Endothelial cell of umbilical vein (primary cell): ENCODE measurements at regions not wholly inside any gene's neighbourhood (a gene's known extent, or its start where the extent isn't known, plus 50 kb on each side); places are given as distances from the start of the nearest gene placed in this dataset.

ENCODE experiments used
- BruUV-seq: library from RNA; stranded (reverse); fragments of 400-500 nt; replicated peaks from 2 replicates; lab custom pipeline; 2021; lab: Mats Ljungman, UMichigan
- CTCF ChIA-PET: fragments of 300-600, 350-600 bp; sonication (Branson Sonifier 250); formaldehyde crosslinking; loops from one replicate; lab custom pipeline; 2021; ENCODE audit warnings: antibody characterized with exemption, inconsistent platforms; lab: Charles Lee
- POLR2A ChIA-PET: fragments of 300-600, 350-600 bp; sonication (Branson Sonifier 250); formaldehyde crosslinking; loops from one replicate; lab custom pipeline; 2021; ENCODE audit warnings: antibody characterized with exemption, inconsistent platforms; lab: Charles Lee
- DNase-seq: peaks from one replicate; pipeline ENCODE4 v3.0.0-alpha.2; 2011; ENCODE audit warnings: low read depth, low spot score
- FAIRE-seq: peaks from 2 replicates; lab custom pipeline; 2011; peaks lifted over from hg19 to GRCh38; lab: Jason Lieb, UNC
- H2AFZ ChIP-seq: 2 replicates; pipeline ENCODE4 v1.6.0; 2012; ENCODE audit warnings: low read depth, low read length, control low read depth, inconsistent platforms
- H3K27ac ChIP-seq: 2 replicates; pipeline ENCODE4 v1.5.1; 2011; ENCODE audit warnings: low read depth, mild to moderate bottlenecking, control low read depth, low read length, moderate library complexity; ENCODE audit not compliant: insufficient read depth
- H3K27me3 ChIP-seq, 2 experiments: 2 replicates each; pipeline versions ENCODE4 v1.6.0 to v1.6.1; 2011; ENCODE audit warnings: low read length in 2 of 2, mixed read lengths in 1 of 2; ENCODE audit not compliant: control insufficient read depth in 2 of 2, insufficient read depth in 2 of 2
- H3K36me3 ChIP-seq, 2 experiments: 2 replicates in 1 of 2; 3 replicates in 1 of 2; pipeline ENCODE4 v1.5.1; 2011; ENCODE audit warnings: low read length in 2 of 2, mild to moderate bottlenecking in 1 of 2, moderate library complexity in 1 of 2; ENCODE audit not compliant: control insufficient read depth in 2 of 2, insufficient read depth in 2 of 2; ENCODE audit errors: extremely low read depth in 1 of 2
- H3K4me1 ChIP-seq: 3 replicates; pipeline ENCODE4 v1.5.1; 2011; ENCODE audit warnings: mild to moderate bottlenecking, low read length; ENCODE audit not compliant: control insufficient read depth, insufficient read depth; ENCODE audit errors: extremely low read depth
- H3K4me2 ChIP-seq: 2 replicates; pipeline ENCODE4 v1.6.1; 2011; ENCODE audit warnings: low read length, control low read depth, mixed read lengths; ENCODE audit not compliant: insufficient read depth
- H3K4me3 ChIP-seq, 3 experiments: fragments of 200-600 bp in 1 of 3; sonication (generic), shearing (Covaris generic) in 1 of 3; replicated peaks in 1 of 3; 2 replicates each; pipeline ENCODE4 v1.5.1; 2011 to 2016; ENCODE audit warnings: control low read depth in 3 of 3, low read length in 3 of 3, mild to moderate bottlenecking in 2 of 3, inconsistent platforms in 1 of 3, low read depth in 1 of 3, moderate library complexity in 1 of 3; ENCODE audit not compliant: insufficient read depth in 1 of 3
- H3K79me2 ChIP-seq: 2 replicates; pipeline ENCODE4 v1.6.0; 2012; ENCODE audit warnings: low read length, inconsistent platforms; ENCODE audit not compliant: control insufficient read depth, insufficient read depth
- H3K9ac ChIP-seq: replicated peaks from 2 replicates; pipeline ENCODE3; 2011; ENCODE audit warnings: low read length, control low read depth; ENCODE audit not compliant: insufficient read depth; ENCODE audit errors: extremely low read depth
- H3K9me1 ChIP-seq: replicated peaks from 3 replicates; pipeline ENCODE4 v1.6.0; 2011; ENCODE audit warnings: mild to moderate bottlenecking, low read length; ENCODE audit not compliant: control insufficient read depth, insufficient read depth; ENCODE audit errors: extremely low read depth
- H3K9me3 ChIP-seq: replicated peaks from 2 replicates; pipeline ENCODE4 v1.5.1; 2012; ENCODE audit warnings: low read length, inconsistent platforms; ENCODE audit not compliant: control insufficient read depth, insufficient read depth
- H4K20me1 ChIP-seq: replicated peaks from 2 replicates; pipeline ENCODE3; 2011; ENCODE audit warnings: mild to moderate bottlenecking, low read length; ENCODE audit not compliant: control insufficient read depth, insufficient read depth; ENCODE audit errors: extremely low read depth
- EZH2 ChIP-seq: IDR thresholded peaks from 2 replicates; pipeline ENCODE4 v1.6.1; 2012; ENCODE audit warnings: borderline replicate concordance, low read depth, mild to moderate bottlenecking, moderate library complexity, low read length, inconsistent platforms; ENCODE audit not compliant: severe bottlenecking
- FOS ChIP-seq: IDR thresholded peaks from 2 replicates; pipeline ENCODE4 v1.6.1; 2011; ENCODE audit warnings: mild to moderate bottlenecking, low read length, moderate library complexity, borderline replicate concordance; ENCODE audit not compliant: insufficient read depth
- GATA2 ChIP-seq: IDR thresholded peaks from 2 replicates; pipeline ENCODE4 v1.7.0; 2011; ENCODE audit warnings: low read depth, mild to moderate bottlenecking, moderate library complexity, mixed read lengths, low read length; ENCODE audit not compliant: insufficient read length, insufficient read depth
- JUN ChIP-seq: IDR thresholded peaks from 2 replicates; pipeline ENCODE4 v1.6.1; 2011; ENCODE audit warnings: borderline replicate concordance, low read depth; ENCODE audit not compliant: insufficient read length, insufficient read depth
- MYC ChIP-seq: IDR thresholded peaks from one replicate; pipeline ENCODE4 v1.6.1; 2011; ENCODE audit warnings: mild to moderate bottlenecking, low read depth, low read length
- POLR2A ChIP-seq: IDR thresholded peaks from 2 replicates; pipeline ENCODE4 v1.6.1; 2012; ENCODE audit warnings: low read depth, mild to moderate bottlenecking, control low read depth, low read length
- POLR2AphosphoS5 ChIP-seq: IDR thresholded peaks from 2 replicates; pipeline ENCODE4 v1.6.1; 2012; ENCODE audit warnings: low read depth, mild to moderate bottlenecking, control low read depth, low read length, moderate library complexity; ENCODE audit not compliant: insufficient read depth
- dilution Hi-C: fragments of 300-500 bp; cut with MboI; formaldehyde crosslinking; loops from one replicate; pipeline ENCODE4 v1.15.0; 2019; ENCODE audit warnings: low sequenced_read_pairs; ENCODE audit not compliant: extremely low pct_ligation_motif_present
- intact Hi-C: fragments of 100-400 bp; cut with micrococcal nuclease; formaldehyde crosslinking; loops from one replicate; pipeline ENCODE4 v1.10.0; 2022
- TF ChIP-seq, protein P1 (sequence below), 2 donors: IDR thresholded peaks; 1 replicate in 1 of 2; 2 replicates in 1 of 2; pipeline ENCODE4 v1.5.1; 2011; ENCODE audit warnings: low read length in 2 of 2, mild to moderate bottlenecking in 2 of 2, moderate library complexity in 2 of 2, control low read depth in 1 of 2, inconsistent platforms in 1 of 2, low read depth in 1 of 2; ENCODE audit not compliant: insufficient read depth in 1 of 2; ENCODE audit errors: extremely low read depth in 1 of 2
- TF ChIP-seq, protein P2 (sequence below): IDR thresholded peaks from 2 replicates; pipeline ENCODE4 v1.6.1; 2011; ENCODE audit not compliant: insufficient read depth, insufficient read length

DNA sequence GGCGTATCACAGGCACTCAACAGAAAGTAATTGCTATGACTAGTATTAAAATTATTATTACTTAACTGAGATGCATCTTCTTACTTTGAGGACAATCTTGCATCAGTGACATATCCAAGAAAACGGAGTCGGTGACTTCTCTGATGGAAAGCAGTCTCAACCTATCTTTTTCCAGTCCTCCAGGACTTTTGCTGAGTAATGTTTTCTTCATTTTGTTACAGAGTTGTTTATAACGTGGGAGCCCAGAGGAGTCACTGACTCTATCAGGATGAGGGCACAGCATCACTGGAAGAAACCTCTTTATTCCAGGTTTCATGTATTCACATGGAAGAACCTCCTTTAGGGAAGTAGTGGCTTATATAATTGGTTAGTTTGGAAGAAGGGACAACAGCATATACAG lies 51.5 kb upstream of the MELK start:
- dilution Hi-C loops, result no loop called here
- peaks cover 4% of the 10 kb centered on the region for H3K4me1 ChIP-seq
- intact Hi-C loops, result no loop called here
- H3K9me1 ChIP-seq, result no peaks in the 10 kb centered on the region
- no peak overlapping the region for H3K4me3 ChIP-seq
- no peaks in the 10 kb centered on the region for H4K20me1 ChIP-seq
- FAIRE-seq (no peak), DNase-seq (no peak)
- ChIA-PET POLR2A (no interaction called here), CTCF (no interaction called here)
- H3K9me3 ChIP-seq, result no peaks in the 10 kb centered on the region
- H3K27ac ChIP-seq, result no peak overlapping the region
- H2AFZ ChIP-seq, result no peak overlapping the region
- no TSS peak for BruUV-seq
- H3K4me2 ChIP-seq, result no peak overlapping the region
- H3K36me3 ChIP-seq, result no peaks in the 10 kb centered on the region
- H3K79me2 ChIP-seq, result no peaks in the 10 kb centered on the region
- no peak overlapping the region for H3K9ac ChIP-seq
- no peak for TF ChIP-seq GATA2
- no peak for TF ChIP-seq POLR2A
- no peak for TF ChIP-seq POLR2AphosphoS5
- TF ChIP-seq MYC, result no peak
- TF ChIP-seq, protein P1, sequence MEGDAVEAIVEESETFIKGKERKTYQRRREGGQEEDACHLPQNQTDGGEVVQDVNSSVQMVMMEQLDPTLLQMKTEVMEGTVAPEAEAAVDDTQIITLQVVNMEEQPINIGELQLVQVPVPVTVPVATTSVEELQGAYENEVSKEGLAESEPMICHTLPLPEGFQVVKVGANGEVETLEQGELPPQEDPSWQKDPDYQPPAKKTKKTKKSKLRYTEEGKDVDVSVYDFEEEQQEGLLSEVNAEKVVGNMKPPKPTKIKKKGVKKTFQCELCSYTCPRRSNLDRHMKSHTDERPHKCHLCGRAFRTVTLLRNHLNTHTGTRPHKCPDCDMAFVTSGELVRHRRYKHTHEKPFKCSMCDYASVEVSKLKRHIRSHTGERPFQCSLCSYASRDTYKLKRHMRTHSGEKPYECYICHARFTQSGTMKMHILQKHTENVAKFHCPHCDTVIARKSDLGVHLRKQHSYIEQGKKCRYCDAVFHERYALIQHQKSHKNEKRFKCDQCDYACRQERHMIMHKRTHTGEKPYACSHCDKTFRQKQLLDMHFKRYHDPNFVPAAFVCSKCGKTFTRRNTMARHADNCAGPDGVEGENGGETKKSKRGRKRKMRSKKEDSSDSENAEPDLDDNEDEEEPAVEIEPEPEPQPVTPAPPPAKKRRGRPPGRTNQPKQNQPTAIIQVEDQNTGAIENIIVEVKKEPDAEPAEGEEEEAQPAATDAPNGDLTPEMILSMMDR (IDR thresholded peaks at IDR 0.05; ENCODE audit: extremely low read depth in 1 of 2, insufficient read depth in 1 of 2, low read depth in 1 of 2, low read length in 2 of 2), result no peak
- TF ChIP-seq EZH2, result no peak
- no peak for TF ChIP-seq FOS
- no peak for TF ChIP-seq JUN
- TF ChIP-seq, protein P2, sequence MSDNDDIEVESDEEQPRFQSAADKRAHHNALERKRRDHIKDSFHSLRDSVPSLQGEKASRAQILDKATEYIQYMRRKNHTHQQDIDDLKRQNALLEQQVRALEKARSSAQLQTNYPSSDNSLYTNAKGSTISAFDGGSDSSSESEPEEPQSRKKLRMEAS, result no peak
- H3K27me3 ChIP-seq, result no peaks in the 10 kb centered on the region
